GM12878 (cell line): ENCODE measurements at regions not wholly inside any gene's neighbourhood (a gene's known extent, or its start where the extent isn't known, plus 50 kb on each side); places are given as distances from the start of the nearest gene placed in this dataset.
A peak's percentile ranks its signal among the peaks of the same experiment; 100 is the strongest.

Source experiments
- ATAC-seq: fragments of 200-7000 bp; cut with Tn5 transposase; 3 replicates; pipeline ENCODE4 v1.9.1; 2020; ENCODE audit warnings: mild to moderate bottlenecking, moderate library complexity
- BruUV-seq: library from RNA; stranded (reverse); fragments of 400-500 nt; replicated peaks from 2 replicates; lab custom pipeline; 2021; lab: Mats Ljungman, UMichigan
- CTCF ChIA-PET: fragments of 300-600 bp; sonication (Branson Sonifier 250); formaldehyde crosslinking; extraction: SDS; loops from one replicate; lab custom pipeline; 2021; ENCODE audit warnings: inconsistent platforms; lab: Yijun Ruan, JAX
- POLR2A ChIA-PET: fragments of 350-600 bp; formaldehyde crosslinking; extraction: SDS; loops from one replicate; lab custom pipeline; 2021; ENCODE audit warnings: inconsistent platforms; lab: Charles Lee
- RAD21 ChIA-PET: fragments of 300-600 bp; sonication (Branson Sonifier 250); formaldehyde crosslinking; loops from one replicate; lab custom pipeline; 2023; ENCODE audit warnings: antibody characterized with exemption; ENCODE audit not compliant: unreplicated experiment; lab: Charles Lee
- SMC1A ChIA-PET: fragments of 300-600 bp; sonication (Branson Sonifier 250); formaldehyde crosslinking; loops from one replicate; lab custom pipeline; 2023; ENCODE audit not compliant: unreplicated experiment, uncharacterized antibody; lab: Charles Lee
- DNase-seq: peaks from one replicate; pipeline ENCODE4 v3.0.0-alpha.2; 2011; ENCODE audit warnings: low read depth, low spot score
- FAIRE-seq: peaks from 3 replicates; lab custom pipeline; 2011; peaks lifted over from hg19 to GRCh38; lab: Jason Lieb, UNC
- H2AFZ ChIP-seq: 2 replicates; pipeline ENCODE4 v1.6.0; 2011; ENCODE audit warnings: low read depth, low read length, control low read depth; ENCODE audit not compliant: control insufficient read depth
- H3K27ac ChIP-seq: 2 replicates; pipeline ENCODE4 v1.5.1; 2011; ENCODE audit warnings: control low read depth; ENCODE audit not compliant: control insufficient read depth, insufficient read depth
- H3K27me3 ChIP-seq, 2 experiments: replicated peaks in 1 of 2; 2 replicates each; pipeline versions ENCODE4 v1.6.0 to v1.6.1; 2011; ENCODE audit warnings: low read length in 1 of 2; ENCODE audit not compliant: control insufficient read depth in 2 of 2, insufficient read depth in 2 of 2
- H3K36me3 ChIP-seq, 2 experiments: 2 replicates each; pipeline ENCODE4 v1.5.1; 2011; ENCODE audit warnings: low read length in 1 of 2; ENCODE audit not compliant: control insufficient read depth in 2 of 2, insufficient read depth in 2 of 2
- H3K4me1 ChIP-seq: 2 replicates; pipeline ENCODE4 v1.6.1; 2011; ENCODE audit warnings: mild to moderate bottlenecking, low read length, moderate library complexity, mixed read lengths; ENCODE audit not compliant: control insufficient read depth, insufficient read depth
- H3K4me2 ChIP-seq: 2 replicates; pipeline ENCODE4 v1.6.0; 2011; ENCODE audit warnings: control low read depth; ENCODE audit not compliant: control insufficient read depth, insufficient read depth
- H3K4me3 ChIP-seq: fragments of 200-600 bp; sonication (generic); 2 replicates; pipeline ENCODE4 v1.5.1; 2016
- H3K79me2 ChIP-seq: 2 replicates; pipeline ENCODE4 v1.6.0; 2011; ENCODE audit warnings: low read length; ENCODE audit not compliant: control insufficient read depth, insufficient read depth
- H3K9ac ChIP-seq: 2 replicates; pipeline ENCODE4 v1.8.0; 2011; ENCODE audit warnings: low read length, control low read depth, mixed read lengths; ENCODE audit not compliant: control insufficient read depth, insufficient read depth
- H3K9me3 ChIP-seq: replicated peaks from 3 replicates; pipeline ENCODE4 v1.5.1; 2011; ENCODE audit warnings: mild to moderate bottlenecking, low read length; ENCODE audit not compliant: control insufficient read depth, insufficient read depth
- H4K20me1 ChIP-seq: 2 replicates; pipeline ENCODE4 v1.6.0; 2011; ENCODE audit not compliant: control insufficient read depth, insufficient read depth
- CBX3 ChIP-seq: fragments of 200-600 bp; sonication (generic); IDR thresholded peaks from 2 replicates; pipeline ENCODE4 v1.6.1; 2016; ENCODE audit warnings: low read depth, borderline replicate concordance
- CREB1 ChIP-seq: IDR thresholded peaks from 2 replicates; pipeline ENCODE4 v1.6.1; 2012; ENCODE audit warnings: low read depth, mild to moderate bottlenecking, inconsistent platforms
- EP300 ChIP-seq, 2 experiments: fragments of 150-350 bp in 1 of 2; IDR thresholded peaks; 2 replicates each; pipeline ENCODE4 v1.6.1; 2011 to 2012; ENCODE audit warnings: low read depth in 2 of 2, low read length in 2 of 2, borderline replicate concordance in 1 of 2, improper control_type of control experiment in 1 of 2, inconsistent platforms in 1 of 2; ENCODE audit not compliant: control insufficient read depth in 1 of 2
- ETV6 ChIP-seq, 2 experiments: fragments of 450-650 bp in 1 of 2; IDR thresholded peaks in 1 of 2; conservative IDR thresholded peaks in 1 of 2; 2 replicates each; pipeline ENCODE4 v1.6.1; 2014; ENCODE audit warnings: antibody characterized with exemption in 1 of 2, borderline replicate concordance in 1 of 2, low read depth in 1 of 2, mild to moderate bottlenecking in 1 of 2, moderate library complexity in 1 of 2
- IRF5 ChIP-seq: fragments of 450-650 bp; IDR thresholded peaks from 2 replicates; pipeline ENCODE4 v1.6.1; 2017; ENCODE audit warnings: borderline replicate concordance
- KDM1A ChIP-seq: fragments of 200-600 bp; sonication (generic); IDR thresholded peaks from 2 replicates; pipeline ENCODE4 v1.6.1; 2016; ENCODE audit warnings: borderline replicate concordance
- NRF1 ChIP-seq: conservative IDR thresholded peaks from 2 replicates; pipeline ENCODE4 v1.6.1; 2011; ENCODE audit warnings: mild to moderate bottlenecking, low read depth, low read length, improper control_type of control experiment
- POLR2AphosphoS5 ChIP-seq: IDR thresholded peaks from 2 replicates; pipeline ENCODE4 v1.6.1; 2011; ENCODE audit warnings: mild to moderate bottlenecking, low read length, inconsistent platforms
- SMARCA5 ChIP-seq: fragments of 450-650 bp; IDR thresholded peaks from 2 replicates; pipeline ENCODE4 v1.6.1; 2017; ENCODE audit warnings: mild to moderate bottlenecking
- SREBF1 ChIP-seq: IDR thresholded peaks from 2 replicates; pipeline ENCODE4 v1.6.1; 2012; ENCODE audit warnings: mild to moderate bottlenecking, low read length
- TAF1 ChIP-seq: IDR thresholded peaks from 2 replicates; pipeline ENCODE4 v1.6.1; 2011; ENCODE audit warnings: mild to moderate bottlenecking, low read depth, low read length, borderline replicate concordance
- TBL1XR1 ChIP-seq: IDR thresholded peaks from 2 replicates; pipeline ENCODE4 v1.6.1; 2012; ENCODE audit warnings: low read depth, low read length, improper control_type of control experiment
- TCF3 ChIP-seq: IDR thresholded peaks from 2 replicates; pipeline ENCODE4 v1.6.1; 2012; ENCODE audit warnings: low read depth, mild to moderate bottlenecking, low read length, borderline replicate concordance; ENCODE audit not compliant: insufficient read depth
- YY1 ChIP-seq: IDR thresholded peaks from 2 replicates; pipeline ENCODE4 v1.6.1; 2011; ENCODE audit warnings: low read depth, mild to moderate bottlenecking, low read length
- WGBS: methylation state at CpG from one replicate; pipeline ENCODE4 v1.1.6; 2016; ENCODE audit warnings: low lambda C conversion rate; ENCODE audit not compliant: insufficient replicate concordance, insufficient coverage; ENCODE audit errors: missing lambda C conversion rate; 5-methylcytosine and 5-hydroxymethylcytosine counted together
- in situ Hi-C: fragments of 300-500 bp; cut with MboI; formaldehyde crosslinking; loops from 9 replicates; pipeline ENCODE4 v1.14.3; 2018; ENCODE audit warnings: mixed read lengths
- intact Hi-C: fragments of 100-400 bp; cut with micrococcal nuclease; formaldehyde crosslinking; loops from one replicate; pipeline ENCODE4 v1.14.2; 2022; ENCODE audit not compliant: unreplicated experiment
- TF ChIP-seq, protein P1 (sequence below): fragments of 450-650 bp; IDR thresholded peaks from 2 replicates; pipeline ENCODE4 v1.6.1; 2017; ENCODE audit warnings: mild to moderate bottlenecking, moderate library complexity

- TF ChIP-seq ETV6 (conservative IDR thresholded peaks at IDR 0.05 in 1 of 2, IDR thresholded peaks at IDR 0.05 in 1 of 2; ENCODE audit: borderline replicate concordance in 1 of 2, low read depth in 1 of 2) (no peak), CBX3 (no peak), CREB1 (no peak), POLR2AphosphoS5 (no peak), YY1 (no peak)
Observed at GRCh38 chr12:115338566-115339294, 654.8 kb upstream of the TBX3 start (continued).

DNA sequence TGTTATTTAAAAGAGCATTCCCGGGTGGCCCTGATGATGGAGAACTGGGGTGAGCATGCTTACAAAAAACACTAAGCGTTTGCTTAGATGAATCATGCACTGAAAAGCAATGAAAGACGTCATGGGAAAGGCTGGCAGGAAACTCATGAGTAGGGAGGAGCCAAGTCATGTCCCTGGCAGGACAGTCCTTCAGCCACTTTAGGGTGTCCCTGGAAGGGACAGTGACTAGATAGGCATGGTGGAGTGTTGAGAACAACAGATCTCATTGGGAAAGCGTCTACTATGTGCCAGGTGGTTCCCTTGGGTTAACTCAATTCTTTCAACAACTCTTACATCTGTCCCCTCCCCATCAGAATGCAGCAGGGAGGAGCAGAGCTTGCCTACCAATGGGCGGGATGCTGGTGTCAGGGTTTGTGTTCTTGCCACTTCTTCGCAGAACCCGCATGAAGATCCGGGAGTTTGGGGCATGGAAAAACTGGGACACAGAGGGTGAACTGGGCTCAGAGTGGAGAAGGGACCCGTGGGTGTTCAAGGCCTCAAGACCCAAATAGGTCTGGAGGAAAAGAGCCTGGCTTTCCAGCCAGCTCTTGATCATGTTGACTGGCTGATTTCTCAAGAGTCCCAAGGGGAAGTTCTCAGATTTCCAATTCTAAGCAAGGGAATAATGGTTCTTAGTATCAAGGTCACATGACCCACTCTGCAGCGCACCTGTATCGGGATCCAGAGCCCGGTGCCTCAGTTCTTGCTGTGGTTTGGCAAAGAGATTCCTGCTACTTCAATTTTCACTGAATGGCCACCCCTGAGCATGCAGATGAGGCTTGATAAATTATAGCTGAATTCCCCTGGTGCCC is 653.9 kb upstream of the TBX3 start:
- Histone ChIP-seq H3K27ac (no peak overlapping the region), H3K36me3 (no peaks in the 10 kb centered on the region), H4K20me1 (no peaks in the 10 kb centered on the region), H3K9me3 (peaks cover 6% of the 10 kb centered on the region; the same call in 2 of the 3 replicates), H3K4me1 (peaks cover 8% of the 10 kb centered on the region), H2AFZ (no peak overlapping the region), H3K9ac (no peak overlapping the region), H3K79me2 (no peaks in the 10 kb centered on the region), H3K4me3 (no peak overlapping the region), H3K4me2 (peak overlapping the region; percentile 62; the same call in 1 of the 2 replicates), H3K27me3 (no peaks in the 10 kb centered on the region)
- ChIA-PET SMC1A (interaction anchor here (0.6 to 1.5 kb wide), 3 partner anchors 37 to 1362 kb away, joined by 3 read pairs; no protein-coding TSS in a partner anchor), POLR2A (no interaction called here), CTCF (no interaction called here), RAD21 (no interaction called here)
- FAIRE-seq (no peak), DNase-seq (no peak), ATAC-seq (no peak; the same call in 2 of the 3 replicates)
- BruUV-seq = no TSS peak
- in situ Hi-C loops = no loop called here
- 55% methylated on average over 12 of the region's 12 CpGs for WGBS
- intact Hi-C loops = no loop called here
- TF ChIP-seq EP300 (IDR thresholded peaks at IDR 0.05; ENCODE audit: borderline replicate concordance in 1 of 2, control insufficient read depth in 1 of 2, low read depth in 2 of 2, low read length in 2 of 2) (no peak), SMARCA5 (no peak), KDM1A (no peak), IRF5 (no peak), TBL1XR1 (no peak), NRF1 (no peak), TCF3 (no peak), TAF1 (no peak), SREBF1 (no peak)
- TF ChIP-seq, protein P1, sequence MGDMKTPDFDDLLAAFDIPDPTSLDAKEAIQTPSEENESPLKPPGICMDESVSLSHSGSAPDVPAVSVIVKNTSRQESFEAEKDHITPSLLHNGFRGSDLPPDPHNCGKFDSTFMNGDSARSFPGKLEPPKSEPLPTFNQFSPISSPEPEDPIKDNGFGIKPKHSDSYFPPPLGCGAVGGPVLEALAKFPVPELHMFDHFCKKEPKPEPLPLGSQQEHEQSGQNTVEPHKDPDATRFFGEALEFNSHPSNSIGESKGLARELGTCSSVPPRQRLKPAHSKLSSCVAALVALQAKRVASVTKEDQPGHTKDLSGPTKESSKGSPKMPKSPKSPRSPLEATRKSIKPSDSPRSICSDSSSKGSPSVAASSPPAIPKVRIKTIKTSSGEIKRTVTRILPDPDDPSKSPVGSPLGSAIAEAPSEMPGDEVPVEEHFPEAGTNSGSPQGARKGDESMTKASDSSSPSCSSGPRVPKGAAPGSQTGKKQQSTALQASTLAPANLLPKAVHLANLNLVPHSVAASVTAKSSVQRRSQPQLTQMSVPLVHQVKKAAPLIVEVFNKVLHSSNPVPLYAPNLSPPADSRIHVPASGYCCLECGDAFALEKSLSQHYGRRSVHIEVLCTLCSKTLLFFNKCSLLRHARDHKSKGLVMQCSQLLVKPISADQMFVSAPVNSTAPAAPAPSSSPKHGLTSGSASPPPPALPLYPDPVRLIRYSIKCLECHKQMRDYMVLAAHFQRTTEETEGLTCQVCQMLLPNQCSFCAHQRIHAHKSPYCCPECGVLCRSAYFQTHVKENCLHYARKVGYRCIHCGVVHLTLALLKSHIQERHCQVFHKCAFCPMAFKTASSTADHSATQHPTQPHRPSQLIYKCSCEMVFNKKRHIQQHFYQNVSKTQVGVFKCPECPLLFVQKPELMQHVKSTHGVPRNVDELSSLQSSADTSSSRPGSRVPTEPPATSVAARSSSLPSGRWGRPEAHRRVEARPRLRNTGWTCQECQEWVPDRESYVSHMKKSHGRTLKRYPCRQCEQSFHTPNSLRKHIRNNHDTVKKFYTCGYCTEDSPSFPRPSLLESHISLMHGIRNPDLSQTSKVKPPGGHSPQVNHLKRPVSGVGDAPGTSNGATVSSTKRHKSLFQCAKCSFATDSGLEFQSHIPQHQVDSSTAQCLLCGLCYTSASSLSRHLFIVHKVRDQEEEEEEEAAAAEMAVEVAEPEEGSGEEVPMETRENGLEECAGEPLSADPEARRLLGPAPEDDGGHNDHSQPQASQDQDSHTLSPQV = no peak
